ENCODE measurements at regions not wholly inside any gene's neighbourhood (a gene's known extent, or its start where the extent isn't known, plus 50 kb on each side); places are given as distances from the start of the nearest gene placed in this dataset.

GRCh38 chr11:71139516-71140205, 112.7 kb downstream of the SHANK2 start:
- TF ChIP-seq CTCF (IDR thresholded peaks at IDR 0.05; ENCODE audit: low read depth, low read length, poor library complexity, severe bottlenecking) (no peak), EZH2phosphoT487 (IDR thresholded peaks at IDR 0.05; ENCODE audit: borderline replicate concordance, low read length) (no peak)

All from DOHH2 (cell line).